OCI-M1 (cell line): ENCODE measurements at regions not wholly inside any gene's neighbourhood (a gene's known extent, or its start where the extent isn't known, plus 50 kb on each side); places are given as distances from the start of the nearest gene placed in this dataset.

ENCODE experiments used
- DNase-seq: peaks from one replicate; lab custom pipeline; 2025; lab: John Stamatoyannopoulos, UW

DNA sequence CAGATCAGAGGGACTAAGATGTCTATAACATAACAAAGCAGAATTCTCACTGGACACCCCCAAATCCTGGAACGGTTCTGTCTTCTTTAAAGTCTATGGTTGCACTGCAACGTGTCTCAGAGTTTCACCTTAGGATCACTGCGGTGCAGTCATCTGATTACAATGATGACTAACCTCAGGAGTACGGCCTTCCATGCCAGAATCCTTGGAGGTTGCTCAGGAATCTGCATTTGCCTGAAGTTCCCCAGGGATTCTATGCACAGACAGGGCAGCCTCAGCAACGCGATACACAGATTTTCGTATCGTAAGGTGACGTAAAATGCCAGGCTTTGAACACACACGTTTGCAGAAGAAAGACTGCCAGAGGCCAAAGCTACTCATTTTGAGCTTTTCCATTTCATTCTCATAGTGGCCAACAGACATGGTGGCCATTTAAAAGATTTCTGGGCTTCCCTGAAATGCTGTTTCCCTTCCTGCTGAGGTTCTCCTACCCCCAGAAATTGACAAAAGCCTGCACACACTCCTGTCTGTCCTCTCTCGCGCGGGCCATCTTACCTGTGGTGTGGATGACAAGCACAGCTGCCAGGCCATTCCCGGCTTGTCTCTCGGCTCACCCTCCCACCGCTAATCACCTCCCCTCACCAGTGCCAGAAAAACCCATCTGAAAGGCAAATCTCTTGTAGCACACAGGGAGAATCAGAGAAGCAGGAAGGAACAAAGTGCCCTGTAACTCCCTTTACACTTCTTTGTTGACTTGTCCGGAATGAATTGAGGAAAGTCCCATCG, 148.8 kb downstream of the ACKR3 start:
- DNase-seq: no peak

DNA sequence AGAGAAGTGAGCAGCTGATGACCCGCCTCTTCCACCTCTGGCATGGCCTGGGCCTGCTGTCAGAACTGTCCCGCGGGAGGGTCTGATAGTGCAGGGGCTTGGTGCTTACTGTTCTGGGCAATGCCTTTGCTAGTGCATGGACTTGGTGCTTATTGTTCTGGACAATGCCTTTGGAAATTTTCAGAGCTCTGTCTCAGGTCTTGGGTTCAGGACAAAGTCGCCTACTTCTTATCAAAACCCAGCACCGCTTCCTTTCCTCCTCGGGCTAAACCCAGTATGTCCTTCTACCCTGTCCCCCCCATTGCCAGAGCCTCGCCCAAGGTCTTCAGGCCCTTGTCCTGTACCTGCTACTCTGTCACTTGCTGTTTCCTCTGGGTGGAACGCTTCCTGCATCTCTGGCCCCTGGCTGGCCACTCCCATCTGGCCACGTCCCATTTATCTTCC, 149.6 kb downstream of the ACKR3 start:
- DNase-seq: no peak

DNA sequence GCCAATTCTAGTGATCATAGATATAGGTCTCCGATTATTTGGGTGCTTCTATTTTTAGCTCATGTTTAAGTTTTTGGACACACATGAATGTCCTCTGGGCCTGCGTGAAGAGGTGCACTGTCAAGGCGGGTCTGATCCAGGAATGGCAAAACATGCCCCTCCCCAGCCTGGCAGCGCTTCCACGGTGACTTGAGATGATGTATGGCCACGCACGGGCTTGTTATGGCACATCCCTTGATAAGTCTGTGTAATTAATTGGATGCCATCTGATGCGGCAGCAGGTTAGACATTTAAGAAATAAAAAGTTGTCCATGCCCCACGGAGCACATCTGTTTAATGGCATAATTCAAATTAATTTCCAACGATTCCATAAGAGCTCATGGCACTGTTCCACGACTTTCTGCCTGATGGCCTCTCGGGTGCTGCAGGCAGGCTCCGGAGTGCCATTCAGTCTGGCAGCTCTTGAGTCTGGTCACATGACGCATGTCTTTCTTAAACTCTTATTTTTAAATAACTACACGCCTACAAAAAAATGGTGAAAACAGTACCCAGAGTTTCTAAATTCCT, 151.4 kb downstream of the ACKR3 start:
- DNase-seq: no peak

DNA sequence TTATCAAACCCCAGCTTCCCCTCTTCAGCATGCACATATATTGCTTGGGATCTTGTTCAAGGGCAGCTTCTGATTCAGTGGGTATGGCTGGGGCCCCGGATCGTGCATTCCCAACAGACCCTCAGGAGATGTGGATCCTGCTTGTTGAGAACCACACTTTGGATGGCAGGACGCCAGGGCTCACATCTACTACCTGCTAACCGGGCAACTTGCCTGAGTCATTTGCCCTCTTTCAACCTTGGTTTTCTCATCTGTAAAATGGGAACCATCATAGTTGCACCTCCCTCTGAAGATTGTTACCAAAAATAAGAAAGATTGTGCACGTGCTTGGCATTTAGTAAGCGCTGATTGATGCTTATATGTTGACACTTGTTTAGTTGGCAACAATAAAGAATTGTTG, 154.6 kb downstream of the ACKR3 start:
- no peak for DNase-seq

DNA sequence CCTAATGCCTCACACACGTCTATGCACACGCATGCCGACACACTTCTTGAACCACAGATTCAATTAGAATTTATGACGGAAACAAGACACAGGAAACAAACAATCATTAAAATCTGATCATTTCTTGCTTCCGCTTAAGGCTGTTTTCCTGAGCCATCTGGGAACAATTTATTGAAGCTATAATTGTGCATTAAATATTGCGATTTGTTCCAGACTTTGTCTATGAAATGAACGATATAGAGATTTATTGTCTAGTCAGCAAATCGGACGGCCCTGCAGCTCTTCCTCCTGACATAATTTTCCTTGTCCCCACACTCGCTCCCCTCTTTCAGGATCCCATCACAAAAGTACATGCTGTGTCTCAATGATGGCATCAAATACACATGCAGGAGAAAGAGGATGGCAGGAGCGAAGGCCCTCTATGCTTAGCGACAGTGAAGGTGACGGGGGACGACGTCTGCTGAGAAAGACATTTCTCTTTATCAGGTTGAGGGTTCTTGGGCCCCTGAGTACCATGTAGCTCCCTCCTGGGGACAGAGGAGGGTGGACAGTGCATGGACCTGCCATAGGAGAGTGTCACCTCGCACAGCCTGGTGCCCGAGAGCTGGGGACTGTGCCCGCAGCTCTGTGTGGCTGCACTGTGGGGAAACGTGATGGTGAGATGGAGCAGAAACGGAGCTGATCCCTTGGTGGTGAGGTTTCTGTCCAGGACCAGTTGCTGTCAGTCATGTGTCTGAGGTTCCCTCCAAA, 157.3 kb downstream of the ACKR3 start:
- DNase-seq: no peak

DNA sequence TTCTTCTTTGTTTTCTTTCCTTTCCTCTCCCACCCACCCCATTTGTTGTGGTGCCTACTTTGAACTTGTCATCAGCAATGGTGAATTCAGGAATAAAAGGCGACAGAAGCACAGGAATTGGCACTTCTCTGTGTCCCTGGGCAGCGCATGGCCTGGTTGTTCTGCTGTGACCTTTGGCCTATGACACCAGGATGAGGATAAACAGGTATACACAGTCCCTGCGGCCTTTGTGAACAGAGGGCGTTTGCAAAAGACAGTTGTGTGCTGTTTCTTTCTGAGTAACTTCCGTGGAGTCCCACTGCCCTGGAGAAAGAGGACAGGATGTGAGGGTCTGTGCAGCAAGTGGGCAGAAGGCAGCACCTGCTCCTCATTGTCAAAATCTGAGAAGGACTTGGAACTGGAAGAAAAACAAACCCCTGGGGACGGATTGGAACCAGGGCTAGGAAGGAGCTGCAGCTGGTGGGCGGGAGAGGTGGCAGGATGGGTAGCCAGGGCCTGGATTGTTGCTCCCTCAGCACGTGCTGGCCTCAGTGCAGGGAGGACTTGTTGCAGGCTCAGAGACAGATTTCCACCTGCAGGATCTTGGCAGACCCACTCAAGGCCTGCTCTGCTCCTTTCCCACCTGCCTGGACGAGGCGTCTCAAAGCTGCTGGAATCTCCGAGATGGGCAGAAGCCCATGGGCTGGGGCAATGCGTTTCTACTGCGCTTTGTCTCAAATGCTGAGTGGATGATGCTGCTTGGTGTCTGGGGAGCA, 159.5 kb downstream of the ACKR3 start:
- no peak for DNase-seq

DNA sequence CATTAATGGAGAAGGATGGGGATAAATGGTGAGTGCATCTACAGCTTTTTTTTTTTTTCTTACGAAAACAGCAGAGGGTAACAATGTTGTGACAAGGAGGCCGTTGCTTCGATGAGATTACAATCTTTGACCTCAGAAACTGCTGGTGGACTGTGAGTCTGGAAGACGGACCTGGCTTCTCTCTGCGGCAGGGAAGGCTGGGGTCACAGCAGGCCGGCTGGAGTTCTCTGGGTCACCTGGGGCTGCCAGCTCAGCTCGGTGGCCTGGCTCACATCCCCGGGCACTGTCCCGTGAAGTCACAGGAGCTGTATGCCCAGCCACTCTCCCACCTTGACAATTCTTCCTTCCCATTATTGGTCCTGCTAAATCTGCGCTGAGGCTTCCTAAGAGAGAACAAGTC, 160.8 kb downstream of the ACKR3 start:
- DNase-seq: no peak

DNA sequence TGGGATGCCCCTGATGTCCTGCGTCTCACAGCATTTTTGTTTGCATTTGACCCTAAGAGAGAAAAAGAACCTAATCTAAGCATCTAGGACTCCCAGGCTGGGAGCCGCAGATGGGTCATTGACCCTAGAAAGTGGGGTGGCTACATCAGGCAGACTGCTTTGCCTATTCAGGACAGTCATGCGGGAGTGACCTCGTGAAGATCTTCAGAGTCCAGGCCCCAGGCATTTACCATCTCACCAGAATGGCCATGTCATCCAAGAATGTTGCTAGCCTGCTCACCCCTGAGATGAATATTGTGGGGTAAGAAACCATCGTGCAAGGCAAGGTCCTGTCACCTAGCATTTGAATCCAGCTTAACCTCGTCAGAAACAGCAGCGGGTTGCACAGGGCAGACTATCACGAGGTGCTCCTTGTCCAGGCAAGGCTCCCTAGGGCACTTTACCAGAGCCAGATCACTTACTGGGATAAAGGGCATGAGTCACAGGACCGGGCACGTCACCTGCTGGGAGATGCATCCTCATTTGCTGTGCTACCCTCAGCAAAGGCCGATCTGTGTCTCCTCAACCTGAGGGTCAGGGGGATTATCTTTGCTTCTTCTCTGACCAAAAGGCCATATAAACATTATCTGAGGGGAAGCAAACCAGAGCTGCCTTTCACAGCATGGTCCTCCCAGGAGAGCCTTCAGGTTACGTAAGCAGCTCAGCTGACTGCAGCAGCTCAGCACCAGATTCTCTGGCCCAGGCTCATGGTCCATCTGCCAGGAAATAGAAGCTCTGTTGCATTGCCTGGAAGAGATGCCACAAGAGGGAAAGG, 162.3 kb downstream of the ACKR3 start:
- DNase-seq: no peak

DNA sequence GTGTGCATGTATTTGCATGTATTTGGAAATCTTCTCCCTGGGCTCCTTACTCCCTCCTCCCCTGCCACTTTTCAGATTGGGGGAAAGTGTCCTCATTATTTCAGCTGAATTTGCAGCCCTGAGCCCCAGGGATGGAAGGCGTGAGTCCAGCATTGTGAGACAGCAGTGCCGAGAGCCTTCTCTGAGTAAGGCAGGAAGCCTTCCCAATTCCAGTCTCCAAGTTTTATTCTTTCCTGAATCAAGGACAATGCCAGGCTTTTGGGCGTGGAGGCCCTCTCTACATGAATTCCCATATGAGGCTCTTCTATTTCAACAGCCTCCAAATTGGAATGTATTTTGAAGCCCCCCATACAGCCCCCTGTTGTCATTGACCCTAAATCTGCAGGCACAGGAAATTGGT, 163.5 kb downstream of the ACKR3 start:
- DNase-seq: no peak

DNA sequence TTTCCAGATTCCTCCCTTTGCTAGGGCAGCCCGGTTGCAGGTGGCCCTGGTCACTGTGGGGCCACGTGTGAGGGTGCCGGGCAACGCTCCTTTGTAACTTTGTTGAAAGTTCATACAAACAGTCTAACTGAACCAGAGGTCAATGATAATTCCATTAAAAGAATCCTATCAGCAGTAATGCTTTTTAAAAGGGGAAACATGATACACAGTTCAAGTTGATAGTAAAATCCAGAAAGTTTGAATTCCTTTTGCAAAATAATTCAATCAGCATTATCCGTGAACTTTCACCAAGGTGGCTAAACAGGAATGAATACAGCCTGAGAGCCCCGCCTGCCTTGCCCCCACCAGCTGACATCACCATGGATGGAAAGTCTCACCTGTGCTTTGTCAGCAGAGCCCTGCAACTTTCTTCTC, 166.2 kb downstream of the ACKR3 start:
- no peak for DNase-seq

DNA sequence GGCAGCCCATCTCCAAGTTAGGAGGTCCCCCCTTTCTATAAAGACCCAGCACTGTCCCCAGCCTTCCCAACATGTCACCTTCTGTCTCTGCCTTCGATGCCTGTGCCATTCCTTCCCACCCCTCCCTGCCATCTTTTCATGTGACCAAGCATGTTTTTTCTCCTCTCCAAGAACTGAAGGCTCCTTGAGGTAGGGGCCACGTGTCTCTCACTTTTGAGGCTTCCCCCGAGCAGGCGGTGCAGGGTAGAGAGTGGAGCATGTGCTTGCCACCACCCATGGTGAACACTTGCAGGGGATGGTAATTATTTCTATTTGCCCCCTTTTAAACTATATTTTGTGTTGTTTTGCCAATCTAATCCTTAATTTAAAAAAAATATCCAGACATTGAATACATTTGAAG, 168.4 kb downstream of the ACKR3 start:
- no peak for DNase-seq

DNA sequence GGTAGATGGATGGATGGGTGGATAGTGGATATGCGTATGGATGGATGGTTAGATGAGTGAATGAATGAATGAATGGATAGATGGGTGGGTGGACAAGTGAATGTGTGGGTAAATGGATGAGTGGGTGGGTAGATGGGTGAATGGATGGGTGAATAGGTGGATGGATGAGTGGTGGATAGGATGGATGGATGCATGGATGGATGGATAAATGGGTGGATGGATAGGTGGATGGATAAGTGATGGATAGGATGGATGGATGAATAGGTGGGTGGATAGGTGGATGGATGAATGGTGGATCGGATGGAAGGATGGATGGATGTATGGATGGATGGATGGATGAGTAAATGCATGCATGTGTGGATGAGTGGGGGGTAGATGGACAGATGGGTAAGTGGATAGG, 169.3 kb downstream of the ACKR3 start:
- no peak for DNase-seq

DNA sequence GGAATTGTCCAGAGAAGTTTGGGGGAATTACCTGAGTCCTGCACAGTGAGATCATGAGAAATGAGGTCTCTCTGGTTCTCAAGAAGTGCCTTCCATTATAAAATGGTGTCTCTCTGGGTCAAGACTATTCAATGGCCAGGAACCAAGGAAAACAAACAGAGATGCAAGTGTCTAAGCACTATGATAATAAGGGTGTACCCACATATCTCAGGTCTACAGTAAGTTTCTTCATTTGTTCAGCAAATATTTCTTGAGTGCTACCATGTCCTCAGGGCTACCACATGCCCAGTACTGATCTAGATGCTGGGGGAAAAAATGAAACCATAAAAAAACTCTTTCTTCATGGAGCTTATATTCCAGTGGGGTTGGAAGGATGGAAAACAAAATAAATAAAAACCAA, 170.0 kb downstream of the ACKR3 start:
- no peak for DNase-seq

DNA sequence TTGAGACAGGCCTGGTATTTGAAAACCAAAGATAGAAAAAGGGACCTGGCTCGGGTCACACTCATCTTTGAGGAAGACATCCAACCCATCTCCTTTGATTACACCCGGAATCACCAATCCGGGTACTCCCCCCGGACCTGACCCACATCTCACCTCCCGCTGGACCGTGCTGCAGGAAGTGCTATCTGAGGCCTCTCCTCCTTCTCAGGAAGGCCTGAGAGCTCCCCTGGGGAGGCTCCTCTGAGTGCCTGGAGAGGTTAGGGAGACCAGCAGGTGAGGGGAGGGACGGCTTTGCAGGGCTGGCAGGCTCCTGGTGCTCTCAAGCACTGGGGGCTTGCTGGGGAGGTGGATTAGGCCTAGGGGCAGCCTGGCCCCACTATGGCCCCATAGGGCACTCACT, 170.9 kb downstream of the ACKR3 start:
- no peak for DNase-seq

DNA sequence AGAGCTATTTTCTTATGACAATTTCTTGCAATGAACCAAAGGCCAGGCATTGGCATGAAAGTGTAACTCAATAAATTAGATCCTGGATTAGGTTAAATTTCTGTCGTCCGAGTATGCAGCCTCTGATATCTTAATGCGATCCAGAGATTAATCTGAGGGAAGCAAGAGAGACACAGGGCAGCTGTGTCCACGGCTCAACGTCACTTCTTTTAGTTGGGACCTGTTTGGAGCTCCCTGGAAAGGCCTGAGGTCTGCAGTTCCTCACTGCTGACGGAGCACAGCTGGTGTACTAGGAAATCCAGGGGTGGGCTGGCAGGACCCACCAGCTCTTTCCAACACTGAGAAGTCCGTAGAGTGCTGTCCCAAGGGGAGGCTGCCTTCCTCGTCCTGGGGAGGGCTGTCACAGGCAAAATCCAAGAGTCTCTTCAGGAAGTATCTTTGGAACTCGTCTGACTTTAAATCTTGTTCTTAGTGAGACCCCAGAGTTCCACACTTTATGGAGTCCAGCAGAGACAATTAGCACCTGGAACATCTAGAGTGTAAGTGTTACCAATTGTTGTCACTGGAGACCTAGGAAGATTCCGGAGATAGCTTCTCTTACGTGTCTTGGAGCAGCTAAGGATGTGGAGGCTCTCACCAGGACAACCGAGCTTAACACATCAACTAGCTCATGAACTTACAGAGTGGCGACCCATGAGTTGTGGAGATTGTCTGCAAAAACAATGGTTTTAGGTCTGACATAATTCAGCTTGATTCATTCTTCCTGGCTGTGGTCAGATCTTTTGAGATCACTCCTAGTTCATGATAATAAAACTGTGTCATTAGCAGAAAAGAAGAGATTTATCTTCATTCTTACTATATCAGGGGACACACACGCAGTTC, 173.7 kb downstream of the ACKR3 start:
- no peak for DNase-seq

DNA sequence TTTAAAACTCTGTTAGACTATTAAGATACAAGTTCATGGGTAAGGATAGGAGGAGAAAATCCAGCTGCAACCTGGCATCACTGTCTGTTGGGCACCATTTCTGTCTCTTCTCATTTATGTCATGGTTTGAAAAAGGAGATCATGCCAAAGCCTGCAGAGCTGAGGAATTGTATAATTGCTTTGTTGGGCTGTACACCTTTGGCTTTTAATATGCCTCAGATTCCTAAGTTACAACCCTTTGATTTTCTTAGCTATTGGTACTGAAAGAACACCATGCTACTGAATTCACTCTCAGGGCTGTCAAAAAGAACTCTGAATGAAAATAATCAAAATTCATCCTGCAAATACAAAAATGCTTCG, 174.3 kb downstream of the ACKR3 start:
- DNase-seq: no peak

DNA sequence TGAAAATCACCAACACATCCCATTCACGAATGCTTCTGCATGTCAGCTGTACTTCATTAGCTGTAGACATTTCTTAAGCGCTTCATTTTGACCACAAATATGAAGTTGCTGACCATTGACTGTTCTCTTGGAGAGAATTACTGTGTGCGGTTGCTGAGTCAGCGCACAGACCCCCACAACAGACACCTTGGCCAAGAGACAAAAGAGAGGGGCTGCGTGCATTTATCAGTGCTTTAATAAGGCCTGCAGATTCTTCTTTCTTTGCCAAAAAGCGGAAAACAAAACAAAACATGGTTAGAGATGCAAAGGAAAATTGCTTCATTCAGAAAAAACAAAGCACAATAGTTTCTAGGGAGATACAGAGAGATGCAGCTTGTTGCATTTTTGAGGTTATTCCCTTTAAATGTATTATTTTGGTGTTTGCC, 174.7 kb downstream of the ACKR3 start:
- DNase-seq: no peak

DNA sequence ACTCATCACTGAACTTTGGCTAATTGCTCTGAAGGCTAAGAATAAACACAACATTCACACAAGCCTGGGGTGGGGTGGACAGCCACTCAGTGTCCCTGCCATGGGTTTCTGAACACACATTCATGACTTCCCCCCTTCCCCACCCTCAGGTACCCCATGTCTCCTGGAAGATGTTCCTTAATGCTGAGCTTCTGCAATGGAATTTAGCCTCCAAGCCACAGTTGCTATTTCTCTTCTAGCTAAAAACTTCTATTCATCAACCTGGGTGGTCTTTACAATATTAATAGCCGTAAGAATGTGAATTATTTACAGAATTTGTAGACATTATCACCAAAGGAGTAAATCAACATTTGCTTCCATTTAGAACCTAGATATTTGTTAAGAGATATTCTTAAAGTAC, 175.1 kb downstream of the ACKR3 start:
- no peak for DNase-seq

DNA sequence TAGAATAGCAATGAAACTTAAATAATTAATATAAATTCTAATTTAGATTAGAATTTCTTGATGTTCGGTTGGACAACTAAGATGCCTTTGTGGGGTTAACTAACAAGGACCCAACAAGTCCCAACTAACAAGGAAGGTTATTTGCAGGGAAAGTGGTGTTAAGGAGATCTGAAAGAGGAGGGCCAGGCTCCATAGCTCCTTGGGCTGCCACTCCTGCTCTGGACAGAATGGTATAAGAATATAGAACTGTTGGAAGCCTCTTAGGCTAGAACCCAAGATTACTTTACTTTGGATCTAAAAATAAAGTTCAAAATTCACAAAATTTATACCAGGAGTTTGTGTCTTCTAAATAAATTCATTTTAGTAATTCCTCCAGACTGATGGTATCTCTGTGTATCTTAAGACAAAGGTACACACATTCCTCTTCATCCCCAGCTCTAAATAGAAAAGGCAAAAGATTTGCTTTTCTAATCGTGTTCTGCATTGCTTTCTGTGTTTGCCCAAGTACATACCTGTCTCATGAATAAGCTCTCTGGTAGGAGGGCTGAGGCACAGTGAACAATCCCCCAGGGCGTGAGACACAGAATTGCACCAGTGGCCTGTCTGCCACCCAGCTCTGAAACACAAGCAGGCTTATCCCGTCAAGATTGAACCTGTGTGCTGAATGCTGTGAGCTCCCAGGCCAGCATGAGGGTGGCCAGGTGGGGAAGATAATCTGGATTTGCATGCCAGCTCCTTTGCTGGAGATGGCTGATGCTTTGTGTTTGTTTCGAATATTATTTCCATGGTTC, 176.0 kb downstream of the ACKR3 start:
- no peak for DNase-seq

DNA sequence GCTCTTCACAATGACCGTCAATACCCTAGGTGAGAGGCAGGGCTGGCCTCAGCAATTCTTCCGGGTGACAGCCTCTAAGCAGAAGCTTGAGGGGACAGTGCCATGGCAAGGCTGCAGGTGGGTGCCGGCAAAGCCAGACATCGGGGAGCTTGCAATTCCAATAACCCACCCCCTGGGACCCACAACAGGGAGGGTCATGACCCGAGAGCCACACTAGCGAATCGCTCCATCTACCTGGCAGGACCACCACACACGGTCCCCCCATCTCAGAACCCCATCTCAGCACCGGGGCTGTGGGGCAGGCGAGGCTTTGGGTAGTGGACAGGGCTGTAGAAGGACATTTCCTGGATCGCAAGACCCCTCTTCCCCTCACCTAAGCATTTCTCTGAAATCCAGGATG, 177.2 kb downstream of the ACKR3 start:
- no peak for DNase-seq
